ENCODE measurements at regions not wholly inside any gene's neighbourhood (a gene's known extent, or its start where the extent isn't known, plus 50 kb on each side); places are given as distances from the start of the nearest gene placed in this dataset.
"Not testable (repeated sequence)": the region's sequence is repeated elsewhere in the genome, so short reads cannot be mapped to it uniquely, and the experiment has no call there.

DNA sequence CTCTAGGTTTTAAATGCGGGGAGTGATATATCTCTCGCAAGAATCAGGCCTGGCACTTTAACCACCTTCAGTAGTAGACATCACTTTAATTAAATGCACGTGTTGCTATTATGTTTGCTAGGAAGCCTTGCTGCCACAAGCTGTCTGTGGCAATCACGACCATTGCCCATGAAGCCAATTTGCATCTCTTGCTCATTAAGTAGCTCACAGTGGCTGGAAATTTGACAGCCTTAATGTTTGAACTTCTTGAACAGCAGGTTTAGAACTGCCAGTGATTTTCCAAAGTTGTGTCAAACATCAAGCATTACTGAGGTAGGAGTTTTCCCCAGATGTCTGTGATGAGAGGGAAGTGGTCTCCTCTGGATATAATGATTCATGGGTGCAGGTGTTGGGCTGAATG is 642.3 kb upstream of the CPEB2 start:
- no peak for DNase-seq (ENCODE audit: low read depth in 2 of 2)

DNA sequence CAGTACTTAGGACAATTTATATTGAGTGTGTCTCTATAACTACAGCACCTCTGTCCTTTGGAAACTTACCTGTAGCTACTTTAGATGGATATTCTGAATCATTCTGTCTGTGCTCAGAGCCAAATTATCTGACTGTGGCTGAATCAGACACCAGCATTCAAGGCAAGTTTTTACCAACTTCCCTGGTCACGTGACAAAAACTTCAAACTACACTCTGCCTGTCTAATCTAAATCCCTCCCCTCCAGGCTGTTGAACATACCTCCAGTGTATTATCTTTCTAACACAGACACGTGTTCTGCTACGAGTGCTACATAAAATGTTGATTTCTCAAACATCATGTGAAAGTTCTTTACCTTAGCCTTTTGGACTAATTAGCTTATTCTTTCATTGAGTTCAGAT is 641.2 kb upstream of the CPEB2 start:
- DNase-seq (ENCODE audit: low read depth in 2 of 2): no peak

DNA sequence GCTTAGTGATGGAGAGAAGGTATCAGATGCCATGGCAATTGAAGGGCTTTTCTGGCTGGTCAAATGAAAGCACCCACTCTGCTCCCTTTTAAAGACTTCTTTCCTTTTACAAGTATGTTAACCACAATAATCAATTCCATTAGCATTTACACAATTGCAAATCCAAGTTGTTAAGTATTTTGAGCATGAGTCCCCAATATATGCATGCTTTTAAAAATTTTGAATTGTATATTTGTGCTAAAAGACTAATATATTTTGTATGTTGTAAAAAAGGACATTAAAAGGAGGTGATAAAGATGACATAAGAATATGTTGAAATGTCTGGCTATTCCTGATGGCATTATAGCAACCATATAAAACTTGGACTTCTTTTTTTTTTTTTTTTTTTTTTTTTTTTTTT is 639.9 kb upstream of the CPEB2 start:
- no peak for DNase-seq (ENCODE audit: low read depth in 2 of 2)

DNA sequence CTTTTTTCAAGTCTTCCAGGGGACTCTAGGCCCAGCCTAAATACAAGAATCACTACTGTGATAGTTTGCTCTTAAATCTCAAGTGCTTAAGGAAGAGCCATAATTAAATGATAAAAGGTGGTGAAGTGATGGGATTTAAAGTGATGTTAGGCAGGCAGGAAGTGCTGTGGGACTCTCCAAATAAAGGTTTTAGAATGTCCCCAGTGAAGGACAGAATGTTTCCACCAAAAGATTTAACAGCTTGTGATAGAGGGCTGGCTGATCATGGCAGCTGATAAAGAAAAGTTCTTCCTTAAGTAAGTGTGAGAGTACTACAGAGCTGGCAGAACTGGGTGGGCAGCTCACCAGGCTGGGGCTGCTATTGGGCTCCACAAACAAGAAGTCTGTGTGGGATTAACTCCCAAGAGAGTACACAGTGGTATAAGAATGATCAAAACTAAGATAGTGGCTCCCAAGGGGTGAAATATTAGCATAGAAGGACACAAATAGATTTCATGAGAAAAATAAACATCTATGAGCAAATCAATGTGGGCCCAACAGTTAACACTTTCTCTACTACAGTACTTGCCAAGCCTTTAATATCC is 637.2 kb upstream of the CPEB2 start:
- DNase-seq (ENCODE audit: low read depth in 2 of 2): no peak

DNA sequence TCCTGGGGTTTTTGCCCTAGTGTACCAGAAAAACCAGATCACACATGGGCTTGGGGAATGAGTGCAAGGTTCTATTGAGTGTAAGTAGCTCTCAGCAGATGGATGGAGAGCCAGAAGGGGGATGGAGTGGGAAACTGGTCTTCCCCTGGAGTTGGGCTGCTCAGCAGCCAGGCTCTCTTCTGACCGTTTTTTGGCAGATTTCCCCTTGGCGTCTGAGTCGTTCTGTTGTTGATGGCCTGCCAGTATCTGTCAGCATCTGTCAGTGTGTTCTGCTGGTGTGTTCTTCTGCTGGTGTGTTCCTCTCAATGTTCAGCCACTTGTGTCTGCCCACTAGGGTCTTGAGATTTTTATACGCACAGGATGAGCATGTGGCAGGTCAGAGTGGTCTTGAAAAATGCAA is 633.9 kb upstream of the CPEB2 start:
- no peak for DNase-seq (ENCODE audit: low read depth in 2 of 2)

DNA sequence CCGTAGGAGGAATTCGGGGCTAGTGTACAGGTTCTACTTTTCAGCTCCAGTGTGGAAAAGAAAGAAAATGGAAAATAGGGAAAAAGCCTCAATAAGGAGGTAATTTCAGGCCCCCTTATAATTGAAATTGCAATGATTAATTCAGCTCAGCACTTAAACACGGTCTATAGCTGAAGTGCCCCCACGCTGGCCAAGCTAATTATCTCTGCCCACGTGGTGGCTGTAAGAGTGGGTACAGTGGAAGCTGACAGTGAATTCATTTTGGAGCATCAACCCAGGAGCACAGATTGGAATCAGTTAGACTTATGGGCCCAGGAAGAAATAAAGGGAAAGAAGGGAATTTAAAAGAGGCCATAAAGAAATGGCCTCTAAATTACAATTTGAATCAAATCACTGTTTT is 631.1 kb upstream of the CPEB2 start:
- DNase-seq (ENCODE audit: low read depth in 2 of 2): no peak

DNA sequence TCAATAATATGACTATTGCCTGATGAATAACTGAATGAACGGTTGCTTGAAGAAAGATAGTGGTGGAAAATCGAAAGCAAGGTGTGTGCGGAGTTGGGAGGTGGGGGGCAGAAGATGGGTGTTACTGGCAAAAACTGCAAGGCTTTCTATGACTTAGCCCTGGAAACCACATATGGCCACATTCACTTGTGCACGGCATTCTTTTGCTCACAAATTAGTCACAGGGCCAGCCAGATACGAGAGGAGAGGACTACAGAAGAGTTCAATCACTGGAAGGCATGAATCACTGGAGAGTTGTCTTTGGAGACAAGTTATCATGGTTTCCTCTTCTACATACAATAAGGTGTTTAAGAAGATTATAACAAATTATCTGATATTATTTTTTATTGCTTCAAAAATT is 626.5 kb upstream of the CPEB2 start:
- no peak for DNase-seq (ENCODE audit: low read depth in 2 of 2)

DNA sequence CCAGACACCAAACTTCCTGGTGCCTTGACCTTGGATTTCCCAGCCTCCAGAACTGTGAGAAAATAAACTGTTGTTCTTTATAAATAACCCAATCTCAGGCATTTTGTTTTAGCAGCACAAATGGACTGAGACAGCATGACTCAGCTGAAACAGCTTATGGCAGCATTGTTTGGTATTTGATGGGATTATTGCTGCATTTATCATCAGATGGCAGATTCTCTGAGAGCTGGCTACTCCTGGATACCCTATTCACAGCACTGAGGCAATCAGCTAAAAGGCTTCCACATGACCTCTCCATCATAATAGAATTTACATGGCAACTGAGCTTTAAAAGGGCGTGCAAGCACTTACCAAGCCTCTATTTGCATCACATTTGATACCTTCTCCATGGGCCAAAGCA is 623.1 kb upstream of the CPEB2 start:
- no peak for DNase-seq (ENCODE audit: low read depth in 2 of 2)

DNA sequence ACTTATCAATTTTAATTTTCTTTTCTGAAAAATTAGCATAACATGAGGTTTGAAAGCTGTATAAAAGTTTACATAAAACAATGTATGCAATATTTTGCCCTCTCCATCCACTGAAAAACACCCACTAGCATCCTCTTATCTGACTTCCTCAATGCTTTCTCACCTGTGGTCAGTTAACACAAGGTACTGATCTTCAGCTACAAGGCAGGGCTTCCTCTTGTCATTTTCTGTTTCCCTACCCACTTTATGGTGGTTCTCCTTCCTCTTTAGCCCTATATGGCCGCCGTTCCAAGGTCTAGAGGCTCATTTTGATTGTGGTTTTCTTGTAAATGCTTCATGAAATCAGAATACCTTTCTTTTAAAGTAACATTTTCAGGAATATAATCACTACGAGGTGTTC is 618.6 kb upstream of the CPEB2 start:
- DNase-seq (ENCODE audit: low read depth in 2 of 2): no peak

DNA sequence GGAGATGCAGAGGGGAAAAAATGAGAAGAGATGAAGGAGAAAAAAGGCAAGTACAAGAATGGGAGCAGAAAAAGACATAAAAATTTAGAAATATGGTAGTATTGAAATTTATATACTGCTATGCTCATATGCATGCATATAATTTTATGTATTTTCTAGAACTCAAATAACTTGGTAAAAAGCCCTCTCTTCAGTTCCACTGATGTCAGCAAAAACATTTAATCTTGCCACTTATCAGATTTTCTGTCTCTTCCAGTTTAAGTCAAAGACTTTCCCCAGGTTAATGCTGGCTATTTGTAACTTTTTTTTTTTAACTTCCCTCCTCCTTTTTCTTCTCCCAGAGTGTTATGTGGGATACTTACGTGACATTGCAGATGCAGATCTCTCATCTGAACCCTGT is 617.5 kb upstream of the CPEB2 start:
- no peak for DNase-seq (ENCODE audit: low read depth in 2 of 2)

DNA sequence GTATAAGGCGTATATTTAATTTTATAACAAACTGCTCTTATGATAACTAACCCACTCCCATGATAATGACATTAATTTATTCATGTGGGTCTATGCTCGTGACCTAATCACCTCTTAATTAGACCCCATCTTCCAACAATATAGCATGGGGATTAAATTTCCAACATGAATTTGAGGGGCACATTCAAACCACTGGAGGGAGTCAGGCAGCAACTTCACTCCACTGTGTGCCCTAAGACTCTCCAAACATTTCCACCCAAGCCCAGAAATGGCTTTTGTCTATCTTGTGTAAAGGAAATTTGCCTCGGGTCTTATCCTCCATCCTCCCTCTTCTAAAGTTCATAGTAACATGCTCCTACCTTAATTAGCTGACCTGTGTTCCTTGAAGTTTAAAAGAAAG is 616.1 kb upstream of the CPEB2 start:
- no peak for DNase-seq (ENCODE audit: low read depth in 2 of 2)

DNA sequence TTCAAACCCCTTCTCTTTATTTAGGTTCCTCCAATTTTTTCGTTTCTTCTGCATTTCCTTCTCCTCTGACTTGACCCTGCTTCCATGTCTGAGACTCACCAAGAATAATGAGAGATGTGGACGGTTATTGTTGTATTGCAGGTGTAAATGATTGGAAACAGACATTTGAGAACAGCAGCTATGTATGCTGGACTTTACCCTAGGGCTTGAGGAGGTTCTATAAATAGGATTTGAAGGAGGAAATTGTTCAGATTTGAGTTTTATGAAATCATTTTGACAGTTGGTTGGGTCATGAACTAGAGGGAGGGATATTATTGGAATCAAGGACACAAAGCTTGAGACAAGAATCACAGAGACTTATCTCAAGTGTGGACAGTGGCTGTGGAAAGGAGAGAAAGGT is 614.6 kb upstream of the CPEB2 start:
- no peak for DNase-seq (ENCODE audit: low read depth in 2 of 2)

DNA sequence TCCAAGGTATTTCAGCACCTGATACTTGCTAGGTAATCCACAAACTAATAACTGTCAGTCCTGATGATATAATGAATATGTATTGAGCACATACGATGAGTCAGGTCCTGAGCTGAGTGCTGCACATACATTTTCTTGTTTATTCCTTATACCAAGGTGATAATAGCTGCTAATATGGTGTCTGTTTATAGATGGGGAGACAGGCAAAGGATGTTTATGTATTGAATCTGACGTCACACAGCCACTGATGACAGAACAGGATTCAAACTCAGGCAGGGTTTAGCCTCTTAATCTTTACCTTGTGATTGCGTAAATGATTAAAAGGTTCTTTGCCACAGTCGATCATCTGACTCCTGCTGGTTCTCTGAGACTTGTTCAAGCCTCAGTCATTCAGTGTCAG is 609.9 kb upstream of the CPEB2 start:
- DNase-seq (ENCODE audit: low read depth in 2 of 2): no peak

DNA sequence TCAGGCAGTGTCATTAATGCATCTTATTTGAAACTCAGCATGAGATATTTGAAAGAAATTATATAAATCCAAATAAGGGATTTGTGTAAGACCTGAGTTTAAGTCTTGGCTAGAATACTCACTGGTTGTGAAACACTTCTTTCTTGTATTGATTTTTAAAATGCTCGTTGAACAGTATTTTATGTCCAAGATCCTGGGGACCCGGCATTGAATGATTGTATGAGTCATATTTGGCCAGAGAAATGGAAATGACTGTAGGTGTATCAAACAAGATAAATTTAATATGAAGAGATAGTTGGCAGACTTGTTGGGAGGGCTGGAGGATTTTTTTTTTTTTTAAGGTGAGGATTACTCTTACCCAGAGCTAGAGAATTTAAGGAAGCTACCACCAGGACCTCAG is 606.1 kb upstream of the CPEB2 start:
- no peak for DNase-seq (ENCODE audit: low read depth in 2 of 2)

DNA sequence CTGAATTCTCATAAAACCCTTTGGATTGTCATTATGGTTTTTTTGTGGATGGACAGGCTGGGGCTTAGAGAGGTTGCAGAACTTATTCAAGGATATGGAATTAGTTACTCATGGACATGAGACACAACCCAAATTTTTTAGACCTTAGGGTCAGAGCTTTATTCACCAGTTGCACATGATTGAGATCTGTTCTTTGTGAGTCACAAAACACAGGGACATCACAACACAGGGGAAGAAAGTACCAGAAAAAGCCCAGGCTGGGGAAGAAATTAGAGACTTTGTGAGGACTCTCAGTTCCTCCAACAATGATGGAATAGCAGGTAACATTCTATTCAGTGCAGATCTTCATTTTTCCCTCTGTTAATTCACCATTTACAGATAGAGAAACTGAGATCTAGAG is 602.4 kb upstream of the CPEB2 start:
- no peak for DNase-seq (ENCODE audit: low read depth in 2 of 2)

DNA sequence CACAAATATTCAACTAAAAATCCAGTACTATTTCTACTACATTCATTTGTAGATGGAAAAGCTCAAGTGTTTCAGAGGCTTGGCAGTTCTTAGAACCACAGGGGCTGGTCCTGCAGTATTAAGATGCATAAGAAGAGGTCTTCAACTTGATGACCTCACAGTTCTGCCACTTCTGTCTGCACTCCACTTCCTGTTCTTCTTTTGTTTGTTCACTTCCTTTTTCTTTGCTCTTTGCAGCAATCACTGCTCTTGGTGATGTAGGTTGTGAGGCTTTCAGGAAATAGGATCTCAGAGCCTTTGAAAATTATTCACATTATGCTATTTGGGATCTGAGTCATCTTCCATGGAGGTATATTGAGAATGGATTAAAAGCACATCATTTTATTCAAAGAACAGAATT is 602.0 kb upstream of the CPEB2 start:
- no peak for DNase-seq (ENCODE audit: low read depth in 2 of 2)

DNA sequence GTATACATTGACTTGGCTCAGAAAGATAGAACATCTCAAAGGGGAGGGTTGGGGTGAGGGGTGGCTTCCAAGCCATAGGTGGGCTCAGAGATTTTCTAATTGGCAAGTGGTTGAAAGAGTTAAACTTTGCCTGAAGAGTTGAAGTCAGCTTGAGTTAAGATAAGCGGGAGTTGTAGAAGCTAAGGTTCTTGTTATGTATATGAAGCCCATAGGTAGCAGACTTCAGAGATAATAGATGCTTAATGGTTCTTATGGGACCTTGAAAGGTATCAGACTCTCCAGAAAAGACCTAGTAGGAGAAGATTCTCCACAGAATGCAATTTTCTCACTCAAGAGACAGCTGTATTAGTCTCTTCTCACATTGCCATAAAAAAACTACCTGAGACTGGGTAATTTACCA is 599.1 kb upstream of the CPEB2 start:
- no peak for DNase-seq (ENCODE audit: low read depth in 2 of 2)

DNA sequence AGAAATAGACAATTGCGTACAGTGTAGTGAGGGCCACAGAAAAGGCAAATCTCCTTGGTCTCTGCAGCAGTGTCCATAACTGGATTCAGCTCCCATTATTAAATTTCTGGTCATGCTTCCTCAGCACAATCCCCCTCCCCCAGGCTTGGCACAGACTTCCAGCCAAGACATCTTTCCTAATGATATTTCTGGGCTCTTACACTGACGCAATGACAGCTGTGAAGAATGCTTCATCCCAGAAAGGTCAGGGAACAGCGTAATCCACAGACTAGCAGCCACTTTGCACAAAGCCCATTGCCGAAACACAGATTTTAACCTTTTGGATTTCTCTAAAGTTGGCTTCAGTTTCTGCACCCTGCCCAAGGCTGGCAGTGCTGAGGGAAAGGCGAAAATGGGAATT is 597.6 kb upstream of the CPEB2 start:
- DNase-seq (ENCODE audit: low read depth in 2 of 2): no peak

DNA sequence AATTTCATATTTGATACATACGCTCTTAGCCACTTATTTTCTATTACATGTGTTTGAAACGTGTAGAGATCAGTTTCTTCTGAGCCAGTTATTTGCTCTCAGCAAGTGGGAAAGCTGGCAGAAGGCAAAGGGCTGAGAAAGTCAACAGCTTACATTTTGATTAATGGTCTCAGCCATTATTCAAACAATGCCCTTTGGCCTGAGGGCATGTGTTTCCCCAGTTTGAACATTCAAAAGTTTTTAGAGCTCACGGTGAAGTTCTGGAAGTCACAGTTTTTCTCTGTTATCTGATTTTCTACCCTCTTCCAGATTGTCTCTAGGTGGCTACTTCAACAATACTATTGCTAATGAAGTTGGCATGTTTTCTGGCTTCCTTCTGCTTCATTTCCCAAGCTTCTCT is 591.8 kb upstream of the CPEB2 start:
- DNase-seq (ENCODE audit: low read depth in 2 of 2): no peak

DNA sequence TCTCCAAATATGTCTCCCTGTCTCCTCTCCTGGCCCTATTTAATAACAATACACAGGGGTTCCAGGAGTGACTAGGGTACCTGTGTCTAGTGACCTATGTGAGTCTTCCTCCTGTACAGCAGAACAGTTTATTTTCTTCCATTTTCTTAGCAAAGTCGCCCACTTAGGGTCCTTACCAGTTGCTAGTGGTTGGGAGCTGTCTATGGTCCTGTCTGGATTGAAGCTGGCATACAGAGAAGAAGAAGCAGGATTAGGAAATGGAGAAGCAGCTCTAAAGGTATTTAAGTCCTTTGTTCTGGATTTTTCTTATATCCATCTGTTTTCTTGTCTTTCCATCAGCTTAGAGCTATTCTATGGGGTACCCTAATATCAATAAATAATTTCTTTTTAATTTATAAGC is 587.1 kb upstream of the CPEB2 start:
- no peak for DNase-seq (ENCODE audit: low read depth in 2 of 2)

DNA sequence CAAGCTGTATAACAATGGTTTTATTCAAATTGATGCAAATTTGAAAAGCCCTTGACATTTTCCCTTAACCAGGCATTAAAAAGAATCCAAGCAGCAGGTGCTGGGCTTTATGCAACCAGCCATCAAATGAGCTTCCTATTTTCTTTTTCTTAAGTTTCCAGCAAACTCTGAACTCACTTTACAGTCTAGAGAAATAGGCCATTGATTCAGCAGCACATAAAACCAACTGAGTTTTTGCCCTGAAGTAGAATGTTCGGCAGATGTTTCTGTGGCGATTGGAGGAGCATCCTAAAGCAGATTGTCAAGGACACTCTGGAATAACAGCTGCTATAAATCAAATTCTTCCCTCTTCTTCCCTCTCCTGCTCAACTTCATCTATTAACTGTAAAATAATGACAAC is 582.8 kb upstream of the CPEB2 start:
- DNase-seq (ENCODE audit: low read depth in 2 of 2): no peak

DNA sequence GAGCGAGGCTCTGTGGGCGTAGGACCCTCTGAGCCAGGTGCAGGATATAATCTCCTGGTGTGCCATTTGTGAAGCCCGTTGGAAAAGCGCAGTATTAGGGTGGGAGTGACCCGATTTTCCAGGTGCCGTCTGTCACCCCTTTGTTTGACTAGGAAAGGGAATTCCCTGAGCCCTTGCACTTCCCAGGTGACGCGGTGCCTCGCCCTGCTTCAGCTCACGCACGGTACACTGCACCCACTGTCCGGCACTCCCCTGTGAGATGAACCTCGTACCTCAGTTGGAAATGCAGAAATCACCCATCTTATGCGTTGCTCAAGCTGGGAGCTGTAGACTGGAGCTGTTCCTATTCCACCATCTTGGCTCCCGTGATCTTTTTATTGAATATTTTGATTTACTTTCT is 576.0 kb upstream of the CPEB2 start:
- DNase-seq (ENCODE audit: low read depth in 2 of 2): not testable (repeated sequence)

DNA sequence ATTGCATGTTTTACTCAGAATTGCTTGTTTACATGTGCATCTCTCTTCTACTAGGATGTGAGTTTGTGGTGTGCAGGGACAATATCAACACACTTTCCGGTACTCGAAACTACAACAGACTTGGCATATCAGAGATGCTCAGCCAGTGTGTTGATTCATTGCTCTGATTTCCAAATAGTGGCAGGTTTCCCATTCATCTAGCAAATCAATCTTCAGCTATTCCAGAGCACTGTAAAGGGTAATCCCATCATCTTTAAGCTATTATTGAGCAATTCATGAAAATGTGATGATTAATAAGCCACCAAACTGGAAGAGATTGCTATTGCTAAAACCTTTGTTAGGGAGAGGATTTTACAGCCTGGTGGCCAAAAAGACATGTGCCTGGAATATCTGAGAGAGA is 574.2 kb upstream of the CPEB2 start:
- no peak for DNase-seq (ENCODE audit: low read depth in 2 of 2)

DNA sequence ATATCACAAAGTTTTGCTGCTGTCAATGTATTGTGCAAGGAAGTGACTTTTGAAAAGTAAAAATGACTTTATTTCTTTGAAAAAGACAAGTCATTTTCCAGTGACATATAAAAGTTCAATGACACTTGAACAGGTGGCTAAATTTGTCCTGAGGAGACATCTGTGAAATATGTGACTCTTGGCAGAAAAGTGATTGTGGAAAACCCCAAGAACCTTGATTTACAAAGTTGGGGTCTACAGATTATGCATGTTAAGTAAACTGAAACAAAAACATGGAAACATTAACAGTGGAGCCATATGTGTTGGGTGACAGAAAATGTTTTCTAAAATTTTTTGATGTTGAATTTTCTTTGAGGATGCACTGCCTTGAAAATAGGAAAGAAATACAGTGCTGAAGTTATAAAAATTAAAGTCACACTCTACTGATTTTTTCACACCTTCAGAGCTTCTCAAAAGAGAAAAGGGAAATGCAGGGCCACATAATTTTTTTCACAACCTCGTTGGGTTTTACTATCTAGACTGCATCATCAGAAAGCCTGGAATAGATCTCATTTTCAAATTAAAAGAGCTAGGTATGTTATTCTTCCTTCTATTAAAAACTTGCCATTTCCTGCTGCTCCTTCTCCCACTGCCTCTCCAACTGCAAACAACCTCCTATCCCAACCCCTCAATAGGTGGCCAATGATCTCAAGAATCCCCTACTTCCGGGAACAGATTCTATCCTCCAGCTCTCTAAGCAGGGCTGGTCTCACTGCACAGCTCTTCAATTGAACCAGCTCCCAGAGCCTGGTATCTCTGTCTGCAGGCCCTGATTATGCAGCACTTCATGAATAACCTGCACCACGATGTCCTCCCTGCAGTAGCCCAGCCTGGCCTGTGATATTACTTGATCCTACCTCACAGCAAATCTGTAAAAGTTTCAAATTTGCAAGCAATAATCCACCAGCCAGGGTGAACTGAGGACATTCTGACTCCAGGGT is 570.8 kb upstream of the CPEB2 start:
- no peak for DNase-seq (ENCODE audit: low read depth in 2 of 2)
